Stimulated activated CD8-positive, alpha-beta memory T cell treated with anti-CD3 and anti-CD28 coated beads, Interleukin-12 subunit alpha, Interleukin-12 subunit beta, amount 100 ng/mL, for 1 hour (primary cell): ENCODE measurements at regions not wholly inside any gene's neighbourhood (a gene's known extent, or its start where the extent isn't known, plus 50 kb on each side); places are given as distances from the start of the nearest gene placed in this dataset.

Source experiments
- DNase-seq: peaks from one replicate; pipeline ENCODE4 v3.0.0-alpha.2; 2020; ENCODE audit warnings: low read depth

DNA sequence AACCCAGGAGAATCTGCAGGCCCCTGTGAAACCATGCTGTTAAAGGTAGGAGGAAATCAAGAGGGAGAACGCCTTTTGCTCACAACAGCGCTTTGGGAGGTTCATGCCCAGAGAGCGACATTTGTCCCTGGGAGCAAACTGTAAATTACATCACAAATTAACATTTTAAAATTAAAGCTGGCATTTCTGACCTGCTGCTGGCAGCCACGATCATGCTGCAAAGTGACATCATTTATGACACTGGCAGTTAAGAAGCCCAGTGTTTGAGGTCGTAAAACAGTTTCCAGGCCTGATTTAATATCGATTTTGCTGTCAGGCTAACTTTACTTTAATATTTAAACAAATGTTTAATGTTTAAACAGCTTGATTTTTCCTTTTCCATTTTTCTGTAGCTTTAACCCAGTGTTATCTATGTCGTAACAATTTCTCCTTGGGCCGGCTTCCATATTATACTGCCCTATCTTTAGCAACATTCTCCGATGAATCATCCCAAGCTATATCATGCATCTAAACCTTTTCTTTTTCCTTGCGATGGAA, 86.5 kb upstream of the NPVF start:
- DNase-seq = no peak

DNA sequence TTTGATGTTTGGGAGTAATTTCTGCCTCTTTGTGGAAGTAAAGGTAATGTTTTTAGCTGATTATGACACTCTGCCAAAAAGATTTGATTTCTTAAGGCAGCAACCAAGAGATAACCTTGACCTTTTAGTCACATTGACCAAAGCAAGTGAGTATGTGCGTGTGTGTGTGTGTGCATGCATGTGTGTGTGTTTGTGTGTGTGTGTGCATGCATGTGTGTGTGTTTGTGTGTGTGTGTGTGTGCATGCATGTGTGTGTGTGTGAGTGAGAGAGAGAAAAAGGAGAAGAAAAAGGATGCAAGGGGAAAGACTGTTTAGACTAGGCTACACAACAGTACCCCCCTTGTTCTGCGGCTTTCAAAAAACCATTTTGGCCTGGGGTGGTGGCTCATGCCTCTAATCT, 88.1 kb upstream of the NPVF start:
- no peak for DNase-seq

DNA sequence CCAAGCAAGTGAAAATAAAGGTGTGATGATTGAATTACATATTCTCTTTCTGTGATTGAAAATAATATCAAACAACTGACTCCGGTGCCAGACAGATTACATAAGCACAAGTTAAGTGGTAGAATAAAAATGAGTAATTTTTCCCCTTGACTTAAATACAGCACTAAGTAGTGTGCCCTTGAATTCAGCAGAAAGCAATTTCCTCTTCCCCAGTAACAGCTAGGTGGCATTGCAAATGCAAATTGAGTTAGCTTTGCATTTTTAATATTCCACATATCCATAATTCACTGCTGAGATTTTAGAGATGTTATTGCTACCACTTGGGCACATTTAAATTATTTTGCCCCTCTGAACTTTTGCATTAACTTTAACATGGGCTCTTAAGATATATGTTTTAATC, 89.8 kb upstream of the NPVF start:
- DNase-seq = no peak

DNA sequence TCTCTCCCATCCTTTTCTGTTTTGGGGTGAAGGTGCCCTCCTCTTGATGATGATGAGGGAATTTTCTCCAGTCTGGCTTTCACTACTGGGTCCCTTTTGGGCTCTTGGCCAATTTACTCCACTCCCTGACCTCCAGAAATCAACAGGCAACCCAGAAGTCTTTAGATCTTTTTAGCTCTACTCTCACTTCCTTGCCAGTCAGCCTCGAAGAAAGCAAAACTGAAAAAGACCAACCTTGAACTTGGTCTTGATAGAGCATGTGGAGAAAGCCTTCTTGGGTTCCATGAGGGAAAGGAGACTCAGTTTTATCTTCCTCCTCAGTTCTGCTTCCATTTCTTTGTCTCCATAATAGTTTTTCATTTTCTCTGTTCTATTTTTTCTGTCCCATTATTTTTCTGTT, 91.4 kb upstream of the NPVF start:
- DNase-seq = no peak

DNA sequence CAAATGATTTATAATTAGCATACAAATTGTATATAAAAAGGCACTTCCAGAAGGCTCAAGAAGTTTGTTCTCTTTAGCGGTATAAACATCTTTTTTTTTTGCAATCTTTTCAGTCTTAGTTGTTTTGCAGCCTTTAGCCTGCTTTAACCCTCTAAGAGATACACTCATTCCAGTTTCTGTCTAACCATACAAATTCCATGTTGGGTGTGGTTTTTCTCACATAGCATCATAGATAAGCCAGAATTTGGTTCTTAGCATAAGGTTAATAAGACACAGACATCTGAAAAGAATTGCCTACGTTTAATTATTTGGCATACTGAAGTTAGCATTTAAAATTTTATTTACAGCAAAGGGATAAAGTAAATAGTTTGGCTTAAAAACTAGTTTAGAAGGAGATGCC, 92.5 kb upstream of the NPVF start:
- DNase-seq = no peak

DNA sequence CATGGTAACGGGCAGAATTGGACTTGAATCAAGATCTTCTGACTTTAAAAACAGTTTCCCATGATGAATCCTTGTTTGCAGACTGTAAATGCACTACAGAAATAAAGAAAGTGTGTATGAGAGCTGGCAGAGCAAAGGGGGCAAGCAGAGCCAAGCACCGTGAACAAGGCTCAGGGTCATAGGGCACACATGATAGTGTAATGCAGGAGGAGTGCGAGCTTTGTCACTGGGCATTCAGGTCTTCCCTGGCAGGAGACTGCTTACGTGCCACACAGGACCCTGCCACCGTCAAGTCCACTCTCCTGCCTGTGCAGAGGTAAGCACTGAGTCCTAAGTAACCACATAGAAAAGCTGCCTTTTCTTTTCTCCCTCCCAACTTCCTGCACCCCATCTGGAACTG, 93.1 kb upstream of the NPVF start:
- DNase-seq = no peak

DNA sequence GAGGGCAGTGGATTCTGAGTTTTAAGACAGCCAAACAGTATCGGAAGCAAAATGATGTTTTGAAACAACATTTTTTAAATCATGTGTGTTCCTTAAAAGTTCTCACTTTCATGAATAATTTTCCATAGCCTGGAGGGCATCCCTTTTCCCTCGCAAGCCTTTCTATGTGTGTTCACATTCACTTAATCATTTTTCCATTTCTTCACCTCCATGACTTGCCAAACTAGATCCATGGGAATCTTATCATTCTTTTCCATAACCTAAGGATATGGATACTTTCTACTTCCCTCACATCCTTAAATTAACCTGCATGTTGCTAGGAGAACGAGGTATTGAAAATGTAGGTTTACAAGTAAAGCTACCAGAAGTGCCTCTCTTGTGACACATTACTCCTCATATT, 94.2 kb upstream of the NPVF start:
- no peak for DNase-seq

DNA sequence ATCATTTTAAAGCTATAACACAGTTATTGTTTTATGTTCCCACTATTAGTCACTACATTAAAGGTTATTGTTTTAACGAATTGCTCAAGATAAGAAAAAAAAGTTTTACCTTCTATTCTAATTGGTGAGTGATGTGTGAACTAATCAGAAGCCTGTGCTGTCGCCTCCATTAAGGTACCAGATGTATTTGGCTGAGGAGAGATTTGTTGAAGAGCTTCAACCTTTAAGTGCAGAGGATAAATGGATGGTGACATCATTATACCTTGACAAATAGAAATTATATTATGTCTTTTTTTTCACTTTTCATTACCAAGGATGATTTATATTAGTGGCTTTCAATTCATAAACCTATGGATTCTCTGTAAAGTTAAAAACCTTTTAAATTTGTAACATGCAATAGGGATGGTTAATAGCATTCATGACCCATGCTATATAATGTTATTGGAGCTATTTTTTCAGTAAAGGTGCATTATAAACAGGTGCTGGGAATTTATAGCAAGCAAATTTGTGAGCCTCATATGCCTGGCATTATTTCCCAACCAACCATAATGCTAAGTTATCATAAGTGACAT, 97.0 kb upstream of the NPVF start:
- no peak for DNase-seq

DNA sequence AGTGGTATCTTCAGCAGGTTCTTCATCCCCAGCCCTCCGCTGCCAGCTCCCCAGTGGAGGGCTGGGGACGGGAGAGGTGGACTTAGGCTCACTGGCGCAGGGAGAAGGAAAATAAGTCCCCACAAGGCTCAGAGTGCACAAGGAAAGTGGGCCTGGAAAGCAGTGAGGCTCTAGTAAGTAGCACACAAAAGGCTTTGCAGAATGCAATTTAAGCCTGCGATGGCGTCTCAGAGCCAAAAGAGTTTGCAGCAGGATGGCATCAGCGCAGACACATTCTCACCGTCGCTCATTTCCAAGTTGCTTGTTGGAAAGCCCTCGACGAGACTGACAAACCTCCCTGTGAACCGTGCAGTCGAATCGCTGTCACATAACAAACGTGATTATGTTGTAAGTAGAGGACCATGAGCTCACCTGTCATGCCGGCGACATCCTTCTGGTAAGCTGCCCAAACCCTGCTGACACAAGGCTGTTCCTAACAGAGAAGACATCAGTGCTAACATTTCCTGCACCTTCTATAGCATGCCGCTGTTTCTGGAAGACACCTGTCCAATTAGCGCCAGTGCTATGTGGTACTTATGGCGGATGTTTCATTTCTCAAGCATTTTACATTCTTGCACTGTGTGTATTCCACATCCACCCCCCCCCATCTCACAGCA, 98.3 kb upstream of the NPVF start:
- no peak for DNase-seq

DNA sequence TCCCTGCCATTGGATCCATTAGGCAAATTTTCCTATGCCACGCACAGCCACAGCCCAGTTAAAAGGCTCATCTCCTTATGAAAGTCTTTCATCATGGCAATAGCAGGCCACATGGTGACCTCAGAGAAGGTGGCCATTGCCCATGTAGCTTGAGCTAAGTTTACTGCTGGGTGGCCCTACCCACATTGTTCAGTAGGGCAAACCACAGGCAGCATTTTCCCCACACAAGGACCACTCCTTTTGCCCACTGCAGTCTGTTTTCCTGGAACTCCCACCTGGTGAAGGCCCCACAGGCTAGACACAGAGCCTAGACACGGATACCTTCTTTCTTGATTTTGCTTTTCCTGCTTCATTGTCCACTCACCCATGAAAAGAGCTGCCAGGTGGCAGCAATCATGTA, 101.5 kb upstream of the NPVF start:
- DNase-seq = no peak

DNA sequence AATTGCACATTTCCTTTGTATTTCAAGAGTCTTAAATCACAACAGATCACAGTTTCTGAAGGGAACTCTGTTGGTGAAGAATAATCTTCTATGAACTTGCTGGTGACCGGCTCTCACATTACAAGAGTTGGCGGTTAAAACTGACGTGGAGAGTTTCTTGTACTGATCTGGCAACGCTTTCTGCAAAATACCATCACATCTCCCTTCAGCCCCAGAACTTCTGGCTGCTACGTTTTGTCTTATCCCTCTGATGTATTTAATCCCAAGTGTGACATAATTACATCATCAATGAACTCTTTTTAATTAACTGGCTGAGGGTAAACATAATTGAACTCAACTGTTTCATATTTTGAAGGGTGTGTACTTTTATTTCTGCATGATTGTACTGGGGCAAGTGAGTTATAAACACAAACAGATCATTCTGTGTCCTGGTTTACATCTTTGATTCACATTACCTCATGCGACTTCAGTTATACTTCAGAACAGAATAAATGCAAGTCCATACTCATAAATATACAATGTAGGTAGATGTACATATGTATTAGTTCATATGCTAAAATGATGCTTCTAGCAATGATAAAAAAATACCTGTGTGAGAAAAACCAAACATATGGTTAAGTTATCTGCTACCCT, 105.1 kb upstream of the NPVF start:
- DNase-seq = no peak

DNA sequence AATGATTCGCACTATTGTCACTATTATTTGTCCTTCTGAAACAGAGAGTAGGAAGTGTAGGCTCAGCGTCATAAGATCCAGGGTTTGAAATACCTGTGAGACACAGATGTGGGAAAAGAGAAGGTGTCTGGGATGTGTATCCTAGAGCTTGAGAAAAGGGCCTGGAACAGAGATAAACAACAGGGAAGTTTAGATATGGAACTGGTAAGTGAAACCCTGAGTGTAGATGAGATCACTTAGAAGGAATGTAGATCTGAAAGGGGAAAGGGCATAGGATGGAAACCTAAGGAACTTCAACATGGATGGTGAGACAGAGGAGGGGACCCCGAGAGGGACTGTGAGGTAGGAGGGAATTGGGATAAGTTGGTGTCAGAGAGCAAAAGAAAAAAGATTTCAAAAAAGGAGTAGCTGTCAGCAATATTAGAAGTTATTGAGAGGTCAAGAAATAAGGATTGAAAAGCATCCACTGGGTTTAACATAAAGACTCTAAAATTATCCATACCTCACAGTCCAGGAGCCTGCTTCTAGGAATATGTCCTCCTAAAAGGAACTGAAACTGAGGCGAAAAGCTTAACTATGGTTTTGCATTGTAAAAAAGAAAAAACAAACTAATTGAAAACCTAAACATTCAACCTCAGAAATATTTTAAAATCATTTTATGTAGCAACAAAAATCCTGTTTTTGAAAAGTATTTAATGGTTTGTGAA, 119.2 kb upstream of the NPVF start:
- DNase-seq = no peak

DNA sequence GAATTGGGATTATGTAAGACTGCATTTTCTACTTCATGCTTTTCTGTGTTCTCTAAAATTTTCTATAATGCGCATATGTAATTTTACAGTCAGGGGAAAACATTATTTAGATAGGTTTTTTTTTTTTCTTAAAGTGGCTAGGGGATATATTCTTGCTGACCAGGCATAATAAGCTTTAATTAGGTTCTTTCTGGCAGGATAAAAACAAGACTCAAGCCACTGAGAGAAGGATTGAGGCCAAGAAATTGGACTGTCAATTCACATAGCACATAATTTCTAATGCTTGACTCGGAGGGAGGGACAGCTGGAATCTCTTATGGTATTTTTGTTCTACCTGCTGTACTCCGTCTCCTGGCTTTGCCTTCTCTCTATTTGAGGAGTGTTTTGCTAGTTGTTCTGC, 119.8 kb upstream of the NPVF start:
- DNase-seq = no peak

DNA sequence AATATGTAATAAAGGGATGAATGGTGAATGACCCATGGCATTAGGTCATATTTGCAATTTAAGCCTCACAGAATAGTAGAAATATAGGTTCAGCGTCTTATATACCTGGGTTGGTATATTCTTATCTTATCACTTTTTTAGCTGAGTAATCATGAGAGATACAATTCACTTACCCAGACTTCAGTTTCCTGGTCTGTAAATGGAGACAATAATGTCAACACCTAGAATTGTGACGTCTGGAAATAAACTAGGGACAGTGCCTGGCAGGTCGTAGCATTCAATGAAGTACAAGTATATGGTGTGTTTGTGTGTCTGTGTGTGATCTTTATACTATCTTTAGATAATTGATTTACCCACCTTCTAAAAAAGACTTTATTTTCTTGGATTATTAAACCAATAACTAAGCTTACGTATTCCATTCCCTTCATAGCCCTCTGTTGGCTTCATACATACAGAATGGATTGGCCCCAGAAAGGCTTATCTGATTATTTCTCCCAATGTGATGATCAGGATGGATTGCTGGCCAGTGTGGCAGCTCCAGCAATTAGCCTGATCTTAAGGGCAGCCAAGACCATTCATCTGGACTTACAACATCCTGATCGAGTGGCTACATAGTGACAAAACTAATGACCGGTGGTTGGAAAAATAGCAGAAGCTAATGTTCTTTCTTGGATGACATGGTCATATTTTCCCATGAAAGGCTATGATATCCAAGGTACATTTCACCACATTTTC, 121.2 kb upstream of the NPVF start:
- no peak for DNase-seq

DNA sequence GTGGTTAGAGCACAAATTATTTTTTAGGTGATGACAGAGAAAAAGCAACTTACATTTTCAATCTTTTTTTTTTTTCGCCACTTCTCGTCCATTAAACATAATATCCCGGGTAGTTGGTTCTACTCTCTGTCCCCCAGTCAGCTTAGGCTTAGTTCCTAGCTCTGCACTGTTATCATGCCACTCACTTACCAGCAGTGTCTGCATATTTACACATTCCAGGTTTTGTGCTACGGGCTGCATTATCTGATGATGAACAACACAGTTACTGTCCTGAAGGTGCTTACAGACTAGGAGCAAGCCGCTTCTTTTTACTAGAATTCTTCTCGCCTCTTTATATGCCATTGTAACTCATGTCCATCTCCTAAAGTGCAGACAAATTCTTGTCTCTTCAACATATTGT, 121.8 kb upstream of the NPVF start:
- no peak for DNase-seq

DNA sequence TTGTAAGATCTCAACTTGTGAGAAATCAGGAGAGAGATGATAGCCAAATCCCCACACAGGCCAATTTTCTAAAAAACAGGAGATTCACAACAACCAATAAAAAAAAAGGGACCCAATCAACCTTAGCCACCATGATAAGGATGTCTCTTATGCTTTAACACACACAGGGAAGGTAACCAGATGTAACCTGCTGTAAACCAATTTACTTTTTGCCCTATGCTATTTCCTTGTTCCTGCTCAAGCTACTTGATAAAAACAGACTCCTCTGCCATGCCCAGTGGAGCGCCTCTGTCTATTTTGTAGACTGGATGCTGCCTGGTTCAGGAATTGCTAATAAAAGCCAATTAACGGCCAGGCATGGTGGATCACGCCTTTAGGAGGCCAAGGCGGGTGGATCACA, 123.5 kb upstream of the NPVF start:
- no peak for DNase-seq

DNA sequence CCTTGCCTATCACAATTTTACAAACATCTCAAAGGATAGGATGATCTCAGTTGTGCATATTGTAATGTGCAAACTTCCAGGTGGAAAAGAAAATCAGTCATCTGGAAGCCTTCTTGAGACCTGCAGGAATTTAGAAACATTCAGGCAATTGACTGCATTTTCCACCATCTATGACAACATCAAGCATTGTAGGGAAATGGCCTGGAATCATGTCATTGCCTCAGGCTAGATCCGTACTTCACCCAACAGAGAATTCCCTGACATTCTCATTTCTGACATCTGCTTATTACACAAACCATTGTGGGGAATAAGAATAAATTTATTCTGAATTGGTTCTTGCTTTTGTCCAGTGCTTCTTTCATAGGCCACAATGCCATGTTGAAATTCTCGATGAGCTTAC, 124.9 kb upstream of the NPVF start:
- DNase-seq = no peak

DNA sequence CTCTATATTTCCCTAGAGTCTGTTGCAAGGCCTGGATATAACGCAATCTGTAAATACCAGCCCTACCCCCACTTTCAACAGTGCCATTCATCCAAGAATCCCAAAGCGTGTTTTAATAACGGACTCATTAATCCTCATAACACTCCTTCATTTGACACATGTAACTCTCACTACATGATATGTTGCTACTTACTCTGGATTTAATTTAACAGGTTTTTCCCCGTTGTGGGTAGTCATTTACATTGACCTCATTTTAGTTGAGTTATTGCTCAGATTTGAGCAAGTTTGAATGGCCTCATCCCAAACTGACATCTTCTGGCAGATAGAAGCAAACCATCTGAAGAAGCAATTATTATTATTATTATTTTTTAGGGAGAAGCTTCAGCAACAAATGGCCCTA, 125.4 kb upstream of the NPVF start:
- DNase-seq = no peak

DNA sequence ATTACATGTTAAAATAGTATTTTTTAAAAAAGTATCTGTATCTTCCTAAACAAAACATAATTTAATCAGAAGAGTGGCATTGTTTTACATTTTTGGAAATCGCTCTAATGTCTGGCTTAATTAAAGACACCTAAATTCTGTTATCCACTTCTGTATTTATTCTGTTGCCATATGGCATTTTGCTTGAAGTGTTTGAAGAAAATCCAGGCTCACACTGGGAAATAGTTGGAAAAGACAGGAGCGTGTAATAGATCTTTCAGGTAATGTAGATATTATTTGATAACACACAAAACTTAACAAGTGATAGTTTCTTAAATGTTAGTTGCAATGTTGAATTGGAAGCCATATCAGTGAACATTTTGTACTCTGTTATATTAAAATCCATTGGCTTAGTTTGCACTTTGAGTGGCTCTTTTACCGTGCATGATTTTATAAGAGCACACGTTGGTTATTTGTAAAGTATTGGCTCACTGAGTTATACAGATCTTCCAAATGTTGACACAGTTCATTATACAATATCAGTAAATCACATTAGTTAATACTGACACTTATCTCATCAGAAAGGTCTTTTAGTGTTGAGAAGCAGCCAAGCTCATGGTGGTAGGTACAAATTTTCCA, 128.4 kb upstream of the NPVF start:
- no peak for DNase-seq

DNA sequence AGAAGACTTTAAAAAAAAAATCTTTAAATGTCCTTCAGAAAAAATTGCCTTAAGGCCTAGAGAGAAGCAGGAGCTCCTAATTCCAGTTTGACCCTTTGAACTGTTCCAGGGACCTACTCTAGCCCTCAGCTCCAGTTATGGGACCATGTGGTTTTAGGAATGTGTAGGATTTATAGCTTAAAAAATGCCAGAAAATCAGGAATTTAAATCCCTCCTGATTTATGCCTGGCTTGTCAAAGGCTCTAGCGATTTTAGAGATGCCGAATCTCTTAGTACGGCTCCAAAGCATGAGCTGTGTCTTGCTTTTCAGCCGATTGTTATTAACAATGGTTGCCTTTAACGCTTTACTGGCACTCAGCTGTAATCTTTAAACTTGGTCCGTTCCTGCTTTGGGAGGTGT, 130.6 kb upstream of the NPVF start:
- no peak for DNase-seq

DNA sequence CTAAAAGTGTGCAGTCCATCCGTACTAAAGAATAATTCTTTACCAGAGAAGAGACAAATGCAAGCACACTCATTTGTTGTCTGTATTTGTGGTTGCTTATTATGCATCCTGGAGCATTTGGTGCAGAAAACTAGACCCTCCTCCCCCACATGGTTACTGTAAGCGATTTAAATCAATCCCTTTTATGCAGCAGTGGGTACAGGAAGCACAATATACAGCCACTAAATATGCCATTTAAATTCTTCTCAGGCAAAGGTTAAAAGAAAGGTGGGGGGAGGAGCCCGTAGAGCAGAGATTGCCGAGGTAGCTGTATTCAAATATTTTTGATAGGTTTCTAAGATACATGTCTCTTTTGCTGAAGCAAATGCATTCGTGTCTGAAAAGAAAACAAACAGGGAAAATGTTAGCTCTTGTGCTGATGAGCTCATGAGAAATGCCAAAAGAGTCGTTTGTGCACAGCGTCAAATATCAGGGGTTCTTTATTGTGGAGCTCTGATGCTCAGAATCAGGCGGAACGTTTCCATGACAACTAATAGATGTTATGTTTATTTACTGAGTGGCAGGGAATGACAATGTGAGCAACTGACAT, 131.3 kb upstream of the NPVF start:
- no peak for DNase-seq

DNA sequence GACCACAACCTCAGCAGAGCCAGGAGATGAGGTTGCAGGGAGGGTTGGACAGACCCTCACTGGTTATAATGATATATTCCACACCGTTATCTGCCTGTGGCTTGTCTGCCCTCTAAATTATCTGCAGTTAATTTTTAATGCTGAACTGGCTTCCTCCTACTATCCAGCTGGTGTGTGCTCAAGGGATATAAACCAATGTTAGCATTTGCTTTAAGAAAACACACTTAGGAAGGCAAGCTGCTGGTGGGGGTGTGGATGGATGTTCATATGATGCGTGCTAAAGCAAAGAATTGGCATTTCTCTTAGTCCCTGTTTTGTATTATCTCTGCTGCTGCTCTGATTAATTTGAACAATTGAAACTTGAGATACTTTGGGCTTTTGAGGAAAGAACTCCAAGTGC, 132.2 kb upstream of the NPVF start:
- no peak for DNase-seq
